K562 (cell line): ENCODE measurements at regions not wholly inside any gene's neighbourhood (a gene's known extent, or its start where the extent isn't known, plus 50 kb on each side); places are given as distances from the start of the nearest gene placed in this dataset.

Experiments used
- ATAC-seq: fragments of 200-7000 bp; cut with Tn5 transposase; 3 replicates; pipeline ENCODE4 v1.9.1; 2020; ENCODE audit warnings: moderate library complexity
- BruUV-seq: library from RNA; stranded (reverse); fragments of 400-500 nt; replicated peaks from 2 replicates; lab custom pipeline; 2021; lab: Mats Ljungman, UMichigan
- CTCF ChIA-PET: fragments of 300-600 bp; formaldehyde crosslinking; extraction: SDS; loops from one replicate; lab custom pipeline; 2021; ENCODE audit warnings: low intra/inter-chr PET ratio; lab: Yijun Ruan, JAX
- POLR2A ChIA-PET: fragments of 300-600, 350-650 bp; sonication (Branson Sonifier 250); formaldehyde crosslinking; extraction: SDS; loops from one replicate; lab custom pipeline; 2021; ENCODE audit warnings: antibody characterized with exemption, inconsistent platforms; lab: Yijun Ruan, JAX
- DNase-seq, 4 experiments: peaks; one replicate each; pipeline versions ENCODE4 v3.0.0 to v3.0.0-alpha.2; 2011 to 2018; ENCODE audit warnings: low spot score in 3 of 4, mixed read lengths in 3 of 4; ENCODE audit errors: extremely low read depth in 1 of 4
- FAIRE-seq: peaks from 2 replicates; lab custom pipeline; 2011; peaks lifted over from hg19 to GRCh38; lab: Jason Lieb, UNC
- H2AFZ ChIP-seq: 2 replicates; pipeline ENCODE4 v1.6.0; 2011; ENCODE audit warnings: low read depth, low read length, control low read depth, inconsistent platforms
- H3K27ac ChIP-seq: fragments of 200-600 bp; 3 replicates; pipeline ENCODE4 v1.8.0; 2011; ENCODE audit warnings: low read depth, mild to moderate bottlenecking, control low read depth, inconsistent platforms, low read length, moderate library complexity, mixed read lengths; ENCODE audit errors: extremely low read depth
- H3K27me3 ChIP-seq, 2 experiments: fragments of 300-600 bp in 1 of 2; 2 replicates in 1 of 2; 3 replicates in 1 of 2; pipeline versions ENCODE4 v1.6.0 to v1.8.0; 2011; ENCODE audit warnings: inconsistent platforms in 2 of 2, low read length in 2 of 2, mild to moderate bottlenecking in 1 of 2, mixed read lengths in 1 of 2, moderate library complexity in 1 of 2; ENCODE audit not compliant: control insufficient read depth in 2 of 2, insufficient read depth in 2 of 2
- H3K36me3 ChIP-seq: fragments of 300-600 bp; 3 replicates; pipeline ENCODE4 v1.8.0; 2011; ENCODE audit warnings: mild to moderate bottlenecking, low read length, inconsistent platforms; ENCODE audit not compliant: control insufficient read depth, insufficient read depth
- H3K4me1 ChIP-seq, 2 experiments: fragments of 200-600 bp in 1 of 2; replicated peaks in 1 of 2; 2 replicates in 1 of 2; 3 replicates in 1 of 2; pipeline versions ENCODE4 v1.5.1 to v1.8.0; 2011; ENCODE audit warnings: inconsistent platforms in 2 of 2, low read length in 2 of 2, mild to moderate bottlenecking in 1 of 2, mixed read lengths in 1 of 2, moderate library complexity in 1 of 2; ENCODE audit not compliant: control insufficient read depth in 2 of 2, insufficient read depth in 2 of 2
- H3K4me2 ChIP-seq: 2 replicates; pipeline ENCODE4 v1.6.1; 2011; ENCODE audit warnings: low read length, control low read depth, inconsistent platforms, mixed read lengths; ENCODE audit not compliant: insufficient read depth
- H3K4me3 ChIP-seq: fragments of 200-600 bp; sonication (generic), shearing (Covaris generic); 2 replicates; pipeline ENCODE4 v1.5.1; 2016; ENCODE audit warnings: control low read depth, inconsistent platforms
- H3K79me2 ChIP-seq: fragments of 200-600 bp; 3 replicates; pipeline ENCODE4 v1.8.0; 2011; ENCODE audit warnings: low read length, inconsistent platforms; ENCODE audit not compliant: control insufficient read depth, insufficient read depth
- H3K9ac ChIP-seq, 2 experiments: 2 replicates each; pipeline versions ENCODE4 v1.6.0 to v1.6.1; 2011; ENCODE audit warnings: low read depth in 2 of 2, low read length in 2 of 2, control low read depth in 1 of 2, inconsistent platforms in 1 of 2, mild to moderate bottlenecking in 1 of 2, mixed read lengths in 1 of 2; ENCODE audit not compliant: insufficient read depth in 1 of 2
- H3K9me1 ChIP-seq: one replicate; pipeline ENCODE4 v1.6.0; 2011; ENCODE audit warnings: inconsistent platforms, mild to moderate bottlenecking, low read length, moderate library complexity; ENCODE audit not compliant: control insufficient read depth, insufficient read depth
- H3K9me3 ChIP-seq: replicated peaks from 2 replicates; pipeline ENCODE4 v1.5.1; 2011; ENCODE audit warnings: low read depth, low read length, inconsistent platforms; ENCODE audit not compliant: control insufficient read depth, insufficient read depth
- H4K20me1 ChIP-seq: replicated peaks from 2 replicates; pipeline ENCODE4 v1.6.1; 2011; ENCODE audit warnings: low read length, inconsistent platforms, mixed read lengths; ENCODE audit not compliant: control insufficient read depth, insufficient read depth
- CBX5 ChIP-seq: IDR thresholded peaks from 2 replicates; pipeline ENCODE4 v1.6.1; 2014; ENCODE audit warnings: low read depth, borderline replicate concordance
- CUX1 ChIP-seq: fragments of 200-800 bp; sonication (Bioruptor generic); IDR thresholded peaks from 2 replicates; pipeline ENCODE4 v1.6.1; 2016; ENCODE audit warnings: missing genetic modification characterization, missing compliant biosample characterization
- ETV6 ChIP-seq, 3 experiments: fragments of 150-350 bp in 1 of 3; sonication (generic) in 1 of 3; formaldehyde crosslinking in 1 of 3; IDR thresholded peaks; 2 replicates each; pipeline versions ENCODE4 v1.6.1 to v1.8.0; 2014 to 2022; ENCODE audit warnings: borderline replicate concordance in 2 of 3, low read depth in 2 of 3, antibody characterized with exemption in 1 of 3, low read length in 1 of 3, mild to moderate bottlenecking in 1 of 3, missing genetic modification reagents in 1 of 3
- FUS ChIP-seq: fragments of 200-400 bp; formaldehyde crosslinking; optimal IDR thresholded peaks from 2 replicates; pipeline ENCODE3; 2017; ENCODE audit warnings: low read depth, low read length
- HSF4 ChIP-seq: fragments of 250-450 bp; sonication (Bioruptor Pico); IDR thresholded peaks from 2 replicates; pipeline ENCODE4 v2.1.2; 2022; ENCODE audit warnings: mild to moderate bottlenecking, moderate library complexity, borderline replicate concordance
- NKRF ChIP-seq: fragments of 450-650 bp; IDR thresholded peaks from 2 replicates; pipeline ENCODE4 v1.6.1; 2016; ENCODE audit warnings: borderline replicate concordance
- POLR2G ChIP-seq: fragments of 200-400 bp; formaldehyde crosslinking; IDR thresholded peaks from 2 replicates; pipeline ENCODE4 v1.6.1; 2017; ENCODE audit warnings: low read depth, mild to moderate bottlenecking, antibody characterized with exemption, low read length, moderate library complexity
- STAG1 ChIP-seq: sonication (generic); formaldehyde crosslinking; IDR thresholded peaks from 2 replicates; pipeline ENCODE4 v1.5.0; 2020; ENCODE audit warnings: missing genetic modification reagents, borderline replicate concordance
- U2AF2 ChIP-seq: fragments of 200-400 bp; formaldehyde crosslinking; optimal IDR thresholded peaks from 2 replicates; pipeline ENCODE3; 2017; ENCODE audit warnings: low read depth, mild to moderate bottlenecking, low read length
- ZNF280B ChIP-seq: fragments of 250-450 bp; sonication (Bioruptor Pico); IDR thresholded peaks from 2 replicates; pipeline ENCODE4 v1.5.1; 2021; ENCODE audit warnings: mild to moderate bottlenecking
- ZNF778 ChIP-seq: fragments of 450-650 bp; formaldehyde crosslinking; IDR thresholded peaks from 2 replicates; pipeline ENCODE4 v1.4.0; 2020; ENCODE audit warnings: mild to moderate bottlenecking, moderate library complexity
- WGBS: fragments of 100-300 bp; shearing (Covaris generic); methylation state at CpG from one replicate; pipeline ENCODE4 v1.1.6; 2016; ENCODE audit warnings: low coverage, mixed read lengths; ENCODE audit not compliant: insufficient coverage; ENCODE audit errors: missing lambda C conversion rate; 5-methylcytosine and 5-hydroxymethylcytosine counted together
- in situ Hi-C: fragments of 300-500 bp; cut with MboI; formaldehyde crosslinking; loops from 4 replicates; pipeline ENCODE4 v1.15.0; 2018; ENCODE audit warnings: inconsistent platforms, mixed read lengths
- intact Hi-C: fragments of 100-400 bp; cut with micrococcal nuclease; formaldehyde crosslinking; loops from 2 replicates; pipeline ENCODE4 v1.14.2; 2022

DNA sequence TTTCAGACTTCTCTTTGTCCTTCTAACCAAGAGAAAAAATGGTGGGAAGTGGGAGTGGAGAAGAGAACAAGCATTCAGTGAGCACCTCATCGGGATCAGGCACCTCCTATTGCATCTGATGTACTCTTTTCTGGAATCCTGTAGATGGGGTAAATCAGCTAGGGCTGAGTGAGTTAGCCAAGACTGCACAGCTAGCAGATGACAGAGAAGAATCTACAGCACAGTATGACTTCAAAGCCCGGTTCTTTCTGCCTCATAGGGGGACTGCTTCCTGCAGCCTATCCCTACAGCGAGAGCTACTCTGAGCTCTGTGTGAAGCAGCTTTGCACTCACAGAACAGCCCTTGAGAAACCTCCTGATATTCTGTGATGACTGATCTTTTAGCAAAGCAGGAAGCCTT, 275.2 kb upstream of the MEIS2 start (continued):
- TF ChIP-seq NKRF (no peak), POLR2G (no peak), FUS (no peak), STAG1 (CRISPR knock-in tag) (no peak), ETV6 (IDR thresholded peaks at IDR 0.05; ENCODE audit: borderline replicate concordance in 1 of 2, low read depth in 2 of 2, low read length in 1 of 2) (no peak), ETV6 (CRISPR knock-in tag; IDR thresholded peaks at IDR 0.05; ENCODE audit: borderline replicate concordance) (no peak)

- in situ Hi-C loops (no loop called here), intact Hi-C loops (no loop called here)
- DNase-seq, result no peak
- no peak overlapping the region for H2AFZ ChIP-seq
- ChIA-PET POLR2A (no interaction called here), CTCF (no interaction called here)
- no peaks in the 10 kb centered on the region for H3K36me3 ChIP-seq
- H3K27ac ChIP-seq, result no peak overlapping the region
- H3K9ac ChIP-seq, result no peak overlapping the region
- WGBS, result 0% methylated on average over 2 of the region's 2 CpGs
- H3K4me1 ChIP-seq, result no peaks in the 10 kb centered on the region
- ATAC-seq, result no peak
- no peak overlapping the region for H3K4me3 ChIP-seq
- H3K9me1 ChIP-seq, result no peaks in the 10 kb centered on the region
- H3K27me3 ChIP-seq, result no peaks in the 10 kb centered on the region
- H4K20me1 ChIP-seq, result no peaks in the 10 kb centered on the region
- H3K9me3 ChIP-seq, result no peaks in the 10 kb centered on the region
- H3K79me2 ChIP-seq, result no peaks in the 10 kb centered on the region
- FAIRE-seq, result no peak
- no peak overlapping the region for H3K4me2 ChIP-seq
- BruUV-seq, result no TSS peak
- TF ChIP-seq U2AF2 (no peak), ZNF778 (no peak), HSF4 (CRISPR knock-in tag) (no peak), ZNF280B (CRISPR knock-in tag) (no peak), CBX5 (no peak), CUX1 (CRISPR knock-in tag) (no peak)
These were observed 277.1 kb upstream of the MEIS2 start for GRCh38 chr15:37377428-37377827.
